ENCODE measurements at regions not wholly inside any gene's neighbourhood (a gene's known extent, or its start where the extent isn't known, plus 50 kb on each side); places are given as distances from the start of the nearest gene placed in this dataset.

DNA sequence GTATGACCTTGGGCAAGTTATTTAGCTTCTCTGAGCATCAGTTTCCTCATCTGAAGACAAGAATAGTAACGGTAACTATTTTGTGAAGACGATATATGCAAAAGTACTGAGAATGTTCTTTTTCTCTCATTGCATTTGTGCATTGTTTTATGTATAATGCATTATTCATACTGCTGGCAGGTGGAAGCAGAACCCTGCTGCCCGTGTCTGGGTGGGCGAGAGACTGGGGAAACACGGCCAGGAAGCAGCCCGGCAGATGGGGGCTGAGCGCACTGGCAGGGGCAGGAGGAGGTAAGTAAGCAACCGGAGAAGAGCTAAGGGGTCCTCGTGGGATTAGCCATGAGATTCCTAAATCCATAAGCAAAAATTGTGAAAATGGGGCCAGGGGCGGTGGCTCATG lies 115.8 kb upstream of the MED13L start:
- no peak for TF ChIP-seq POLR2A (IDR thresholded peaks at IDR 0.05)
- TF ChIP-seq, protein P1, sequence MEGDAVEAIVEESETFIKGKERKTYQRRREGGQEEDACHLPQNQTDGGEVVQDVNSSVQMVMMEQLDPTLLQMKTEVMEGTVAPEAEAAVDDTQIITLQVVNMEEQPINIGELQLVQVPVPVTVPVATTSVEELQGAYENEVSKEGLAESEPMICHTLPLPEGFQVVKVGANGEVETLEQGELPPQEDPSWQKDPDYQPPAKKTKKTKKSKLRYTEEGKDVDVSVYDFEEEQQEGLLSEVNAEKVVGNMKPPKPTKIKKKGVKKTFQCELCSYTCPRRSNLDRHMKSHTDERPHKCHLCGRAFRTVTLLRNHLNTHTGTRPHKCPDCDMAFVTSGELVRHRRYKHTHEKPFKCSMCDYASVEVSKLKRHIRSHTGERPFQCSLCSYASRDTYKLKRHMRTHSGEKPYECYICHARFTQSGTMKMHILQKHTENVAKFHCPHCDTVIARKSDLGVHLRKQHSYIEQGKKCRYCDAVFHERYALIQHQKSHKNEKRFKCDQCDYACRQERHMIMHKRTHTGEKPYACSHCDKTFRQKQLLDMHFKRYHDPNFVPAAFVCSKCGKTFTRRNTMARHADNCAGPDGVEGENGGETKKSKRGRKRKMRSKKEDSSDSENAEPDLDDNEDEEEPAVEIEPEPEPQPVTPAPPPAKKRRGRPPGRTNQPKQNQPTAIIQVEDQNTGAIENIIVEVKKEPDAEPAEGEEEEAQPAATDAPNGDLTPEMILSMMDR (IDR thresholded peaks at IDR 0.05) = no peak
